ENCODE measurements at regions not wholly inside any gene's neighbourhood (a gene's known extent, or its start where the extent isn't known, plus 50 kb on each side); places are given as distances from the start of the nearest gene placed in this dataset.

- DNase-seq (ENCODE audit: low read depth in 2 of 2): no peak
Observed at GRCh38 chr2:57806449-57806968, 240.1 kb upstream of the VRK2 start.

DNA sequence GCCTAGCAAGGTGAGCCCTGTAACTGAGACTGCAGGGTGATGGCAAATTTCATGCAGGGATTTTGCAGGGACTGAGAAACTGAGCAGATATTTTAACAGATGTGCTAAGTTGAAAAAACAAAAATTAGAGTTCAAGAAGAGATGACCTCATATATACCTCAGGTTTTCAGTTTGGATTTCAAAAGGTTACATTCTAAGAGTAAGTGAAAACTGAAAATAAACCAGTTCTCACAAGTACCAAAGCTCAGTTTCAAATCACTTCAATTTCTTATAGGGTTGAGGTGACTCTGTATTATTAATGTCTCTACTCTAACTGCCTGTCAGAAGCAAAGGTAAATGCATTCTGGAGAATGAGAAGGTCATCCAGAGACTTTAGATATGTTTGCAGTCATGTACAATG is 237.4 kb upstream of the VRK2 start:
- no peak for DNase-seq (ENCODE audit: low read depth in 2 of 2)

DNA sequence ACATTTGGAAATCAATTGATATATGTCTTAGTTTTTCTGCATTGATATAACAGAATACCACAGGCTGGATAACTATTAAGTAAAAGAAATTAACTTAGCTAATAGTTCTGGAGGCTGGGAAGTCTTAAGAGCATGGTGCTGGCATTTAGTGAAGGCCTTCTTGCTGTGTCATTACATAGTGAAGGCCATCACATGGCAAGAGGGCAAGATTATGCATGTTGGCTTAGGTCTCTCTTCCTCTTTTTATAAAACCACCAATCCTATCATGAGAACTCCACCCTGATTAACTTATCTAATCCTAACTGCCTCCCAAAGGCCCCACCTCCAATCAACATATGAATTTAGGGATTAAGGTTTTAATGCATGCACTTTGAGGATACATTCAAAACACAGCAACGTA is 225.5 kb upstream of the VRK2 start:
- DNase-seq (ENCODE audit: low read depth in 2 of 2): no peak

DNA sequence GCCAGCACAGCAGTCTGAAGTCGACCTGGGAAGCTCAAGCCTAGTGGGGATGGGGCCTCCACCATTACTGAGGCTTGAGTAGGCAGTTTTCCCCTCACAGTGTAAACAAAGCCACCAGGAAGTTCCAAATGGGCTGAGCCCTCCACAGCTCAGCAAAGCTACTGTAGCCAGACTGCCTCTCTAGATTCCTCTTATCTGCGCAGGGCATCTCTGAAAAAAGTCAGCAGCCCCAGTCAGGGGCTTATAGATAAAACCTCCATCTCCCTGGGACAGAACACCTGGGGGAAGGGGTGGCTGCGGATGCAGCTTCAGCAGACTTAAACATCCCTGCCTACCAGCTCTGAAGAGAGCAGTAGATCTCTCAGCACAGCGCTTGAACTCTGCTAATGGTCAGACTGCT is 218.4 kb upstream of the VRK2 start:
- DNase-seq (ENCODE audit: low read depth in 2 of 2): no peak

DNA sequence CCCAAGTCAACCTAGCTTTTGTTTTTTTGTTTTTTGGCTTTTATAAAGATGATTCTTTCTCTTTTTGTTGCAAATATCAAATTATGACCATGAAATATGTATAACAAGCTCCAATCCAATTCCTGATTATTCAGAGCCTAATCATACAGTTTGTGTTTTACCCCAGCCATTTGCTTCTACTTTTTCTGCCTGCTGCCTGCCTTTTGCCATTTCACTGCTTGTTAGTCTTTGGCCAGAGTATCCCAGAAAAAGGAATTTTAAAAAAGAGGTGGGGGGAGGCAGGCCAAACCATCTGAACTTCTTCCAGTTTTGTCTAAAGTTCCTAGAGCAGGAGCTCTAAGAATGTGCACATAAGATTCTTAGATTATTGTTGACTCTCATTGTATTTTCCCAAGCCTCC is 211.9 kb upstream of the VRK2 start:
- DNase-seq (ENCODE audit: low read depth in 2 of 2): no peak

DNA sequence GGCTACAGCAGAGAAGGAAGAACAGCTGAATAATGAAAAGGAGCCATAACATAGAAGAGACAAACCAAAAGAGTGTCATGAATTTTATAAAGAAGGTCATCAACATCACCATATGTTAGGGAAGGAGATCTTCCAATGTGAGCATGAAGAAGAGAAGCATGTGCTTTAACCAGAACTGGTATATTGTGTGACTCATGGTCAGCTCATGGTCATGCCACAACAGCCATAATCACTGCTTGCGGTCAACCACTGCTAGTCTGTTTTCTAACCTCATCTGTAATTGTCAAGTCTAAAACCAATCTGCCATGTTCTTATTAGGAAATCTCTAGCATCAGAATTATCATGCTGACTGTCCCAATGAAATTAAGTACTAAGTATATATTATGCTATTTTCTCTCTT is 204.1 kb upstream of the VRK2 start:
- DNase-seq (ENCODE audit: low read depth in 2 of 2): no peak

- no peak for DNase-seq (ENCODE audit: low read depth in 2 of 2)
Observed at GRCh38 chr2:57843158-57843557, 203.4 kb upstream of the VRK2 start.

GRCh38 chr2:57848723-57849122 is 197.9 kb upstream of the VRK2 start:
- DNase-seq (ENCODE audit: low read depth in 2 of 2): no peak

GRCh38 chr2:57849843-57850242 is 196.8 kb upstream of the VRK2 start:
- no peak for DNase-seq (ENCODE audit: low read depth in 2 of 2)

DNA sequence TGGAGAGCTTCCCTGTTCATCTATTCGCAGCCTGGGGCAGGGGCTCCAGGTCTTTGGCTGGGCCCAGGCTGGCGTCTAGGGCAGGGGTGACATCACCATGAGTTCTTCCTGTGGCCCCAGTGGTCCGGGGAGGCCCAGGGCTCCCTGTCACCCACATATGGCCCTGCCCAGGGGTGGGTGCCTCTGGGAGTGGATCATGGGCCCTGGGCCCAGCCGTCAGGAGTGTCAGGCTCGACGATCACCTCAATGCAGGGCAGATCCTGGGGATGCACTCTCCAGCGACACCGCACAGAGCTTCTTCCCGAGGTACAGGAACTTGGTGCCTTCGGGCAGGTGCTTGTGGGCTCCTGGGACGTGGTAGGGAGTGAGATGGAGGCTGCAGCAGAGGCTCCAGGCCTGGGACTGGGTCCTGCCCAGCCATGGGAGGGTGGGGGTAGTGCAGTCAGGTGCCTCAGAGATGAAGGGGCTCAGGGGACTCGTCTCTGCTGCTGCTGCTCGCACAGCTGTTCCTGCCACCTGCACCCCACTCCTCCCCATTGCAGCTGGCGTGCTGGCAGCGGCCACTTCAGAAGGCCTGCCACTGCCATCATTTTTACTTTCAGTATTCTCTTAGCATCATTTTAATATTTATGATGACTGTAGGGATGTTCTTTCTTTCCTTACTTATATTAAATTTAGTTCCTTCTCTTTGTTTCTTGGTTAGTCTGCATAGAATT is 196.0 kb upstream of the VRK2 start:
- DNase-seq (ENCODE audit: low read depth in 2 of 2): no peak

DNA sequence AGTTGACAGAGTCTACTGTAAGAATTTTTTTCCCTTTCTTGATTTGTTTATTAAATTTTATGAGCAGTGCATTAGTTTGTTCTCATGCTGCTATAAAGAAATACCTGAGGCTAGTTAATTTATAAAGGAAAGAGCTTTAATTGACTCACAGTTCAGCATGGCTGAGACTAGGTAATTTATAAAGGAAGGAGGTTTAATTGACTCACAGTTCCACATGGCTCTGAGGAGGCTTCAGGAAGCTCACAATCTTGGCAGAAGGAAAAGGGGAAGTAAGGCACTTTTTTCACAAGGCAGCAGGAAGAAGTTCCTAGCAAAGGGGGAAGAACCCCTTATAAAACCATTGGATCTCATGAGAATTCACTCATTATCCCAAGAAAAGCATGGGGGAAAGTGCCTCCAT is 191.4 kb upstream of the VRK2 start:
- no peak for DNase-seq (ENCODE audit: low read depth in 2 of 2)

DNA sequence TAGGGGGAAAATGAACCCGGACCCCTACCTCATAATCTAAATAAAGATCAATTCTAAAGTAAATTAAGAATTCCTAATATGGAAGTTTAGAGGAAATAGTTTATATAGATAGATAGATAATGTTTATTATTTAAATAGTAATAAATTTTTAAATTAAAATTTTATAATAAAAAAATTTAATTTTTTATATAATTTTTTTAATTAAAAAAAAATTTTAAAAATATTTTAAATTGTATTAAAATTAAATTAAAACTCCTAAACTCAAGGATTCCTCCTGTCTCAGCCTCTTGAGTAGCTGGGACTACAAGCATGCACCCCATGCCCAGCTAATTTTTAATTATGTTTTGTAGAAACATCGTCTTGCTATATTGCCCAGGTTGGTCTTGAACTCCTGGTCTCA is 186.9 kb upstream of the VRK2 start:
- DNase-seq (ENCODE audit: low read depth in 2 of 2): no peak

GRCh38 chr2:57862153-57862552 is 184.5 kb upstream of the VRK2 start:
- DNase-seq (ENCODE audit: low read depth in 2 of 2): no peak

DNA sequence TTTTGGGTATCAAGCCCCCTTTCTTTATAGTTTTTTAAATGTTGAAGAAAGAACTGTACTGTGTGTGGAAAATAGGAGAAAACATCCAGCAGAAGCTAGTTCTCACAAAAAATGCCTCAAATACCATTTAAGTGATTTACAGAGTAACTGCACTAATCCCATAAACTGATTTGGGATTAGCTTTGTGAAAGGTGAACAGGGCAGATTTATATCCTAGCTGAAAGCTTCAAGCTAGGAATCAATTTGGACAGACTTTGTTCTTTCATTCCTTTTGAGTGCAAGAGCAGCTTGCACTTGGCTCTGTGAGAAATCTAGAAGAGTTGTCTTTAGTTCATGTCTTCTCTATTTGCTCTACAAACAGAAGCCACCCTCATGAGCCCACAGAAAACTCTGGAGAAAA is 183.9 kb upstream of the VRK2 start:
- no peak for DNase-seq (ENCODE audit: low read depth in 2 of 2)

GRCh38 chr2:57864926-57865325 is 181.7 kb upstream of the VRK2 start:
- no peak for DNase-seq (ENCODE audit: low read depth in 2 of 2)

GRCh38 chr2:57867730-57868129 is 178.9 kb upstream of the VRK2 start:
- no peak for DNase-seq (ENCODE audit: low read depth in 2 of 2)

- no peak for DNase-seq (ENCODE audit: low read depth in 2 of 2)
Observed at GRCh38 chr2:57868619-57869139, 177.9 kb upstream of the VRK2 start.

- DNase-seq (ENCODE audit: low read depth in 2 of 2): no peak
Observed at GRCh38 chr2:57869758-57870344, 176.8 kb upstream of the VRK2 start.

GRCh38 chr2:57876313-57876712 is 170.3 kb upstream of the VRK2 start:
- no peak for DNase-seq (ENCODE audit: low read depth in 2 of 2)

DNA sequence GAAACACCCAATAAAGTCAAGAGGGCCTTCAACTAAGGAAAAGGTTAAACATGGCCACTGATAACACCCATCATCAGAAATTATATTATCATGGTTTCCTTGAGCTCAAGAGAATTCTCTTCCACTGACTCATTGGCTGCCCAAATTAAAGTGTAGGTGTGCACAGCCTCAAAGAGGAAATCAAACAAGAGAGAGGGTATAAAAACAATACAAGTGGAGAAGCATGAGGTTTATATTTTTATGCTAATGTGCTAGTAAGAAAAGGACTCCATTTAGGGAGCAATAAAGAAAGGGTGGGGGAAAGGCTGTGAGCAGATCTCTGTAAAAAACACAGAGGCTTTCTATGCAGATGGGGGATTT is 168.8 kb upstream of the VRK2 start:
- no peak for DNase-seq (ENCODE audit: low read depth in 2 of 2)

GRCh38 chr2:57878171-57878865 is 168.3 kb upstream of the VRK2 start:
- no peak for DNase-seq (ENCODE audit: low read depth in 2 of 2)

DNA sequence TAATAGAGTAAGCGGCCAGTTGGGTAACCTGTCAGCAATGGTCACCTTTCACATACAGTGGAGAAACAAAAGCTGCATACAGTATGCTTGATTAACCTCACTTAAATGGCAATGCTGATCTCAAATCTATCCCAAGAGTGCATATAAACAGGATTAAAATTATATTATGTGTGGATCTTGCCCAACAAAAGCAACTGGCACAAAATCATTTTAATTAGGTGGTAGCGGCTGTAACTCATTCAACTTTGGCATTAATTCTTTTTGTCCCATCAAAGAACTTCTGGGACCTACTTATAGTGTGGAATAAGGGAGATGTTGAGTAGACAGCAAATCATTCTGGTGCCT is 167.8 kb upstream of the VRK2 start:
- DNase-seq (ENCODE audit: low read depth in 2 of 2): no peak

DNA sequence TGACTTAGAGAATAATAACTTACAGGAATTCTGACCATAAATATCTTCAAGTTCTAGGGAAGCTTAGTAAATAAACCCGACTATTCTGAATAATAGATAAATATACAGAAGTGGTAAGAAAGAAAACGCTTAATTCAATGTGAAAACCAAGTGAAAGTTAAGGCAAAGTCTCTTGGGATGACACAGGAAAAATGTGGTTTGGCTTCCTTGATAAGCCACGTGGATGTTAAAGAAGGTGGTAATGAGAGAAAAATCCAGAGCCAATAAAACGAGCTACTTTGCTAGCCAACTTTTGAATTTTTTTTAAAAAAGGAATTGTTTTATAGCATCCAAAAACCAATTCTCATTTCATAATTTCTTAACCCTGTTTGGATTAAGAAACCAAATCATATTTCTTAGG is 166.2 kb upstream of the VRK2 start:
- no peak for DNase-seq (ENCODE audit: low read depth in 2 of 2)

Measured in stimulated activated CD8-positive, alpha-beta memory T cell treated with anti-CD3 and anti-CD28 coated beads, Interleukin-15, amount 100 ng/mL, for 4 hours (primary cell).